ENCODE measurements at regions not wholly inside any gene's neighbourhood (a gene's known extent, or its start where the extent isn't known, plus 50 kb on each side); places are given as distances from the start of the nearest gene placed in this dataset.

GRCh38 chr1:30600706-30601105, 122.7 kb downstream of the MATN1 start:
- intact Hi-C loops (cut with DNase I): no loop called here
- H3K9me3 ChIP-seq: no peaks in the 10 kb centered on the region
- no peak overlapping the region for H3K27ac ChIP-seq
- no peak for TF ChIP-seq EP300 (IDR thresholded peaks at IDR 0.05)
- no peak for TF ChIP-seq POLR2A (IDR thresholded peaks at IDR 0.05)
- TF ChIP-seq CTCF (IDR thresholded peaks at IDR 0.05): no peak
- H3K36me3 ChIP-seq: no peaks in the 10 kb centered on the region
- WGBS, 3 donors: 68 to 77% (median 74%) methylated on average over 4 of the region's 4 CpGs
- H3K27me3 ChIP-seq: no peaks in the 10 kb centered on the region
- H3K4me3 ChIP-seq: no peak overlapping the region
- DNase-seq: no peak
- H3K4me1 ChIP-seq (ENCODE audit: insufficient read depth): no peaks in the 10 kb centered on the region

DNA sequence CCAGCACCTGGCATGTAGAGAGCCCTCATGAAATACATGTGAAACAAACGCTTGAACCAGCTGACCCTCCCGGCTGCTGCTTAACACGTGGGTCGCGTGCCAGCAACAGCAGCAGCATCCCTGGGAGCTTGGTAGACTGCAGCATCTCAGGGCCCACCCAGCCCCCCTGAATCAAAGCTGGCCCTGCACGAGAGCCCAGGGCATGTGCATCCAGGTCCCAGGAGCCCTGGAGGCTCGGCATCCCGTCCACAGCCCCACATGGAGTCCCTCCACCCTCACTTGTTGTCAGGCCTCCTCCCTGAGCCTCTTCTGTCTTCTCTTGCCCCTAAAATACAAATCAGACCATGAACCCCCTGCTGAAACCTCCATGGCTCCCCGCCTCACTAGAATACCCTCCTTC, 123.1 kb downstream of the MATN1 start:
- Histone ChIP-seq H3K36me3 (no peaks in the 10 kb centered on the region), H3K4me3 (no peak overlapping the region), H3K27me3 (no peaks in the 10 kb centered on the region), H3K4me1 (ENCODE audit: insufficient read depth) (no peaks in the 10 kb centered on the region), H3K9me3 (no peaks in the 10 kb centered on the region), H3K27ac (no peak overlapping the region)
- no peak for TF ChIP-seq POLR2A (IDR thresholded peaks at IDR 0.05)
- TF ChIP-seq EP300 (IDR thresholded peaks at IDR 0.05): no peak
- TF ChIP-seq CTCF (IDR thresholded peaks at IDR 0.05): no peak
- DNase-seq: no peak
- intact Hi-C loops (cut with DNase I): no loop called here
- 59 to 63% (median 61%) methylated on average over 9 of the region's 9 CpGs for WGBS, 3 donors

DNA sequence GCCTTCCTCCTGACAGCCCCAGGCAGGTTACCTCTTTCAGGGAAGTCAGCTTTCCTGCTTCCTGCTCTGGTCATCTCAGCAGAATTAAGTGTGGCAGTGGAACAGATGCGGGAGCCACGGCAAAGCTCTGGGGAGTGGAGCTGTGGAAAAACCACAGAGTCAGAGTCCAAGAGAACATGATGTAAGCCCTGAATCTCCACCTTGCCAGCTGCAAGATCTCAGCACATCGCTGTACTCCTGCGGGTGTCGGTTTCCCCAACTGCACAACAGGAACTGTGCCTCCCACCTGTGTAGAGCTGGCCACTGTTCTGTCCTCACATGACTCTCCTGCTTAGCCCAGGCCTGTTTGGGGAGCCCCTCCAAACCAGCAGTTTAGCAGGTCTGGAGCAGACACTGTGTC, 123.7 kb downstream of the MATN1 start:
- no peaks in the 10 kb centered on the region for H3K36me3 ChIP-seq
- H3K4me1 ChIP-seq (ENCODE audit: insufficient read depth): no peaks in the 10 kb centered on the region
- no peaks in the 10 kb centered on the region for H3K27me3 ChIP-seq
- intact Hi-C loops (cut with DNase I): no loop called here
- WGBS, 3 donors: 13 to 17% (median 17%) methylated on average over 5 of the region's 5 CpGs
- DNase-seq: no peak
- no peaks in the 10 kb centered on the region for H3K9me3 ChIP-seq
- H3K4me3 ChIP-seq: no peak overlapping the region
- TF ChIP-seq POLR2A (IDR thresholded peaks at IDR 0.05): no peak
- TF ChIP-seq CTCF (IDR thresholded peaks at IDR 0.05): no peak
- no peak for TF ChIP-seq EP300 (IDR thresholded peaks at IDR 0.05)
- no peak overlapping the region for H3K27ac ChIP-seq

- intact Hi-C loops (cut with DNase I): no loop called here
- no peak for DNase-seq
- Histone ChIP-seq H3K4me3 (no peak overlapping the region), H3K27me3 (no peaks in the 10 kb centered on the region), H3K27ac (no peak overlapping the region), H3K4me1 (ENCODE audit: insufficient read depth) (no peaks in the 10 kb centered on the region), H3K36me3 (no peaks in the 10 kb centered on the region), H3K9me3 (no peaks in the 10 kb centered on the region)
- 88 to 92% (median 88%) methylated on average over 4 of the region's 4 CpGs for whole genome bisulfite sequencing, 3 donors
- TF ChIP-seq EP300 (IDR thresholded peaks at IDR 0.05): no peak
- TF ChIP-seq POLR2A (IDR thresholded peaks at IDR 0.05): no peak
- TF ChIP-seq CTCF (IDR thresholded peaks at IDR 0.05): no peak
Measured at GRCh38 chr1:30598571-30599114, 124.7 kb downstream of the MATN1 start.

Data from ovary (tissue), 7 donors.